NT2/D1 (cell line): ENCODE measurements at regions not wholly inside any gene's neighbourhood (a gene's known extent, or its start where the extent isn't known, plus 50 kb on each side); places are given as distances from the start of the nearest gene placed in this dataset.

Source experiments
- YY1 ChIP-seq: IDR thresholded peaks from 2 replicates; pipeline ENCODE4 v1.6.1; 2011; ENCODE audit not compliant: insufficient read length, insufficient read depth
- ZNF274 ChIP-seq: IDR thresholded peaks from 2 replicates; pipeline ENCODE4 v1.6.1; 2011; ENCODE audit warnings: mild to moderate bottlenecking, low read depth, low read length

- TF ChIP-seq ZNF274 (no peak), YY1 (no peak)
Measured at GRCh38 chr10:85362401-85362800, 1004.2 kb downstream of the GRID1 start.
